ENCODE measurements at regions not wholly inside any gene's neighbourhood (a gene's known extent, or its start where the extent isn't known, plus 50 kb on each side); places are given as distances from the start of the nearest gene placed in this dataset.

GRCh38 chr5:88488561-88488960 lies 219.9 kb upstream of the TMEM161B start:
- TF ChIP-seq CTCF (IDR thresholded peaks at IDR 0.05) (no peak), POLR2A (IDR thresholded peaks at IDR 0.05) (no peak), EP300 (IDR thresholded peaks at IDR 0.05; ENCODE audit: low read depth) (no peak), POLR2AphosphoS5 (IDR thresholded peaks at IDR 0.05) (no peak)

All from transverse colon (tissue), 4 donors.